DOHH2 (cell line): ENCODE measurements at regions not wholly inside any gene's neighbourhood (a gene's known extent, or its start where the extent isn't known, plus 50 kb on each side); places are given as distances from the start of the nearest gene placed in this dataset.

Experiments
- H3F3A ChIP-seq: fragments of 200-600 bp; sonication (generic), shearing (Covaris generic); 2 replicates; pipeline ENCODE4 v1.6.0; 2016; ENCODE audit warnings: antibody characterized with exemption, mild to moderate bottlenecking; ENCODE audit not compliant: control insufficient read depth, insufficient read depth
- H3K27ac ChIP-seq: fragments of 200-600 bp; sonication (generic); 2 replicates; pipeline ENCODE4 v1.5.1; 2014; ENCODE audit warnings: low read depth, mild to moderate bottlenecking, low read length, moderate library complexity
- H3K27me3 ChIP-seq: fragments of 200-600 bp; sonication (generic); 2 replicates; pipeline ENCODE4 v1.6.1; 2014; ENCODE audit warnings: mild to moderate bottlenecking, low read length, mixed read lengths; ENCODE audit not compliant: control insufficient read depth
- H3K36me3 ChIP-seq: fragments of 200-600 bp; sonication (generic); 2 replicates; pipeline ENCODE4 v1.6.1; 2014; ENCODE audit warnings: mild to moderate bottlenecking, low read length, moderate library complexity, mixed read lengths; ENCODE audit not compliant: control insufficient read depth
- H3K4me1 ChIP-seq: fragments of 200-600 bp; sonication (generic); 2 replicates; pipeline ENCODE4 v1.6.1; 2014; ENCODE audit warnings: mild to moderate bottlenecking, low read length, mixed read lengths; ENCODE audit not compliant: control insufficient read depth
- H3K4me2 ChIP-seq: fragments of 200-600 bp; sonication (generic); 2 replicates; pipeline ENCODE4 v1.6.0; 2014; ENCODE audit warnings: mild to moderate bottlenecking, low read length, moderate library complexity
- H3K4me3 ChIP-seq: fragments of 200-600 bp; sonication (generic); 2 replicates; pipeline ENCODE4 v1.5.1; 2014; ENCODE audit warnings: mild to moderate bottlenecking, low read length, mixed read lengths
- H3K79me2 ChIP-seq: fragments of 200-600 bp; sonication (generic); 2 replicates; pipeline ENCODE4 v1.6.1; 2014; ENCODE audit warnings: mild to moderate bottlenecking, low read length, mixed read lengths; ENCODE audit not compliant: control insufficient read depth
- H3K9me2 ChIP-seq: fragments of 200-600 bp; sonication (generic); replicated peaks from 2 replicates; pipeline ENCODE4 v1.6.1; 2014; ENCODE audit warnings: mild to moderate bottlenecking, low read length, mixed read lengths; ENCODE audit not compliant: control insufficient read depth
- H3K9me3 ChIP-seq: fragments of 200-600 bp; sonication (generic); 2 replicates; pipeline ENCODE4 v1.6.1; 2014; ENCODE audit warnings: antibody characterized with exemption, low read length, mixed read lengths; ENCODE audit not compliant: control insufficient read depth, insufficient read depth
- H4K20me1 ChIP-seq: fragments of 200-600 bp; sonication (generic); 2 replicates; pipeline ENCODE4 v1.6.0; 2014; ENCODE audit warnings: low read depth, mild to moderate bottlenecking, antibody characterized with exemption, low read length, moderate library complexity; ENCODE audit not compliant: control insufficient read depth, insufficient read depth
- CTCF ChIP-seq: fragments of 200-600 bp; sonication (generic); IDR thresholded peaks from one replicate; pipeline ENCODE4 v1.5.1; 2014; ENCODE audit warnings: antibody characterized with exemption, mild to moderate bottlenecking, low read depth, low read length; ENCODE audit not compliant: poor library complexity, severe bottlenecking
- EZH2phosphoT487 ChIP-seq: fragments of 200-600 bp; sonication (generic); IDR thresholded peaks from 2 replicates; pipeline ENCODE4 v1.6.1; 2017; ENCODE audit warnings: borderline replicate concordance, mild to moderate bottlenecking, antibody characterized with exemption, low read length, moderate library complexity, mixed read lengths

GRCh38 chr10:44033008-44033407 is 351.9 kb downstream of the CXCL12 start:
- no peaks in the 10 kb centered on the region for H3K36me3 ChIP-seq
- no peaks in the 10 kb centered on the region for H3K79me2 ChIP-seq
- no peaks in the 10 kb centered on the region for H4K20me1 ChIP-seq
- TF ChIP-seq CTCF = no peak
- TF ChIP-seq EZH2phosphoT487 = no peak
- no peak overlapping the region for H3K4me3 ChIP-seq
- no peaks in the 10 kb centered on the region for H3K9me2 ChIP-seq
- no peaks in the 10 kb centered on the region for H3K9me3 ChIP-seq
- H3F3A ChIP-seq = no peaks in the 10 kb centered on the region
- H3K4me2 ChIP-seq = no peak overlapping the region
- H3K27ac ChIP-seq = no peak overlapping the region
- no peaks in the 10 kb centered on the region for H3K4me1 ChIP-seq
- H3K27me3 ChIP-seq = no peaks in the 10 kb centered on the region

DNA sequence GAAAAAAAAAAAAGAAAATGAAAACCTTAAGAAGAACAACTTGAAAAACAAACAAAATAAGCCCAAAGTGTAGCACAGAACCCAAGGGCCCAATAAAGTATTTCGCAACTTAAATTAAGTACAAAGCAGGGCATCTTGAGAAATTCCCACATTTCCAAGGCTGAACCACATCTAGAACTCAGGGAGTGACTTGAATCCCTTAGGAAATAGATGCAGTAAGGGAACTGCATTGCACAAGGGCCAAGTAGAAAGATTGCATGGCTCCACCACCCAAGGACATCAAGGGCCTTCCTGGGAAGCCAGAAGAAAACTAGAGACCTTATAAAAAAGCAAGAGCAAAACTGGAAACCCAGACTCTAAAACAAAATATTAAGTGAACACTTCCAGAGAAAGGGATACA is 352.7 kb downstream of the CXCL12 start:
- Histone ChIP-seq H3F3A (no peaks in the 10 kb centered on the region), H3K4me3 (no peak overlapping the region), H3K4me1 (no peaks in the 10 kb centered on the region), H3K9me2 (no peaks in the 10 kb centered on the region), H4K20me1 (no peaks in the 10 kb centered on the region), H3K4me2 (no peak overlapping the region), H3K9me3 (no peaks in the 10 kb centered on the region), H3K36me3 (no peaks in the 10 kb centered on the region), H3K27me3 (no peaks in the 10 kb centered on the region), H3K27ac (no peak overlapping the region), H3K79me2 (no peaks in the 10 kb centered on the region)
- TF ChIP-seq EZH2phosphoT487 (no peak), CTCF (no peak)

DNA sequence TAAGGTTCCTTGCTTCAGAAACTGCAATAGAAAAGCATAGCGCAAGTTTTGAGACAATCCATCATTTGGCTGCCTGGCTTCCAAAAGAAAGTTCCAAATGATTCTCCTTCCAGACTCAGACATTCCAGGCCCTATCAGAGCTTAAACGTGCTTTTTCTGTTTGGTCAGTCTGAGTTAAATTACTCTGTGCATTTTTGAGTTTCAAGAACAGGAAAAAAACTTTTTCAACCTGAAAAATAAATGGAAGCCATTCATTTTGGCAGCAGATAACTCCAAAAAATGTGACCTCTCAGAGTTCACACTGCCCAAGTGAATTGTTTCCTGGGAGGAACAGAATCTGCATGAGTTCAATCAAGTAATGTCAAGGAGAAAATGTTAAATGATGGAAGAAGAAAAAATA is 354.2 kb downstream of the CXCL12 start:
- Histone ChIP-seq H3K27me3 (no peaks in the 10 kb centered on the region), H3K27ac (no peak overlapping the region), H3K9me2 (no peaks in the 10 kb centered on the region), H3K4me2 (no peak overlapping the region), H3K79me2 (no peaks in the 10 kb centered on the region), H3K36me3 (no peaks in the 10 kb centered on the region), H3K4me3 (no peak overlapping the region), H3K4me1 (no peaks in the 10 kb centered on the region), H4K20me1 (no peaks in the 10 kb centered on the region), H3F3A (no peaks in the 10 kb centered on the region), H3K9me3 (no peaks in the 10 kb centered on the region)
- TF ChIP-seq EZH2phosphoT487 (no peak), CTCF (no peak)

- no peaks in the 10 kb centered on the region for H3K36me3 ChIP-seq
- H3K27ac ChIP-seq = no peak overlapping the region
- H4K20me1 ChIP-seq = no peaks in the 10 kb centered on the region
- no peaks in the 10 kb centered on the region for H3K27me3 ChIP-seq
- TF ChIP-seq EZH2phosphoT487 (no peak), CTCF (peak; percentile 17)
- H3F3A ChIP-seq = no peaks in the 10 kb centered on the region
- H3K9me3 ChIP-seq = no peaks in the 10 kb centered on the region
- H3K79me2 ChIP-seq = no peaks in the 10 kb centered on the region
- no peak overlapping the region for H3K4me2 ChIP-seq
- H3K4me3 ChIP-seq = no peak overlapping the region
- no peaks in the 10 kb centered on the region for H3K4me1 ChIP-seq
- H3K9me2 ChIP-seq = no peaks in the 10 kb centered on the region
Observed at GRCh38 chr10:44030132-44030531, 354.8 kb downstream of the CXCL12 start.
